ENCODE measurements at regions not wholly inside any gene's neighbourhood (a gene's known extent, or its start where the extent isn't known, plus 50 kb on each side); places are given as distances from the start of the nearest gene placed in this dataset.

DNA sequence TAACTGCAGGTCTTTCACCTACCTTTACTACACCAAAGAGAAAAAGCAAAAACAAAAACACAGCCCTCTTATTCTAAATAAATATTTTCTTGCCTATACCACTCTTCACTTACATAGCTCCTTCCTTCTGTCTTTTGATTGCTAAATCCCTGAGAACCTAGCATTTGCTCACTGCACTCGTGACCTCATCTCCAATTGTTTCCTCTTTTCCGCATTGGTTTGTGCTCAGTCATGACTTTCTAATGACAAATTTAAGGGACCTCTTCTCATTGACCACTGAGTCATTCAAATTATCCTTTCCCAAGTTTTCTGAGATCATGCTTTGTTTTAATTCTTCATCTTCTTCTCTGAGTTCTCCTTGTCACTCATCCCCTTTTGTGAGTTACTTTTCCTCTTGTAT lies 1697.1 kb downstream of the STIM2 start (continued):
- TF ChIP-seq, protein P1, sequence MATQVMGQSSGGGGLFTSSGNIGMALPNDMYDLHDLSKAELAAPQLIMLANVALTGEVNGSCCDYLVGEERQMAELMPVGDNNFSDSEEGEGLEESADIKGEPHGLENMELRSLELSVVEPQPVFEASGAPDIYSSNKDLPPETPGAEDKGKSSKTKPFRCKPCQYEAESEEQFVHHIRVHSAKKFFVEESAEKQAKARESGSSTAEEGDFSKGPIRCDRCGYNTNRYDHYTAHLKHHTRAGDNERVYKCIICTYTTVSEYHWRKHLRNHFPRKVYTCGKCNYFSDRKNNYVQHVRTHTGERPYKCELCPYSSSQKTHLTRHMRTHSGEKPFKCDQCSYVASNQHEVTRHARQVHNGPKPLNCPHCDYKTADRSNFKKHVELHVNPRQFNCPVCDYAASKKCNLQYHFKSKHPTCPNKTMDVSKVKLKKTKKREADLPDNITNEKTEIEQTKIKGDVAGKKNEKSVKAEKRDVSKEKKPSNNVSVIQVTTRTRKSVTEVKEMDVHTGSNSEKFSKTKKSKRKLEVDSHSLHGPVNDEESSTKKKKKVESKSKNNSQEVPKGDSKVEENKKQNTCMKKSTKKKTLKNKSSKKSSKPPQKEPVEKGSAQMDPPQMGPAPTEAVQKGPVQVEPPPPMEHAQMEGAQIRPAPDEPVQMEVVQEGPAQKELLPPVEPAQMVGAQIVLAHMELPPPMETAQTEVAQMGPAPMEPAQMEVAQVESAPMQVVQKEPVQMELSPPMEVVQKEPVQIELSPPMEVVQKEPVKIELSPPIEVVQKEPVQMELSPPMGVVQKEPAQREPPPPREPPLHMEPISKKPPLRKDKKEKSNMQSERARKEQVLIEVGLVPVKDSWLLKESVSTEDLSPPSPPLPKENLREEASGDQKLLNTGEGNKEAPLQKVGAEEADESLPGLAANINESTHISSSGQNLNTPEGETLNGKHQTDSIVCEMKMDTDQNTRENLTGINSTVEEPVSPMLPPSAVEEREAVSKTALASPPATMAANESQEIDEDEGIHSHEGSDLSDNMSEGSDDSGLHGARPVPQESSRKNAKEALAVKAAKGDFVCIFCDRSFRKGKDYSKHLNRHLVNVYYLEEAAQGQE (IDR thresholded peaks at IDR 0.05; ENCODE audit: unreplicated experiment): no peak
- TF ChIP-seq NANOG (IDR thresholded peaks at IDR 0.05; ENCODE audit: borderline replicate concordance) (no peak), JUNB (IDR thresholded peaks at IDR 0.05; ENCODE audit: unreplicated experiment) (no peak), EZH2 (IDR thresholded peaks at IDR 0.05; ENCODE audit: low read depth, unreplicated experiment) (no peak), EZH2phosphoT487 (IDR thresholded peaks at IDR 0.05; ENCODE audit: unreplicated experiment) (no peak), STAT1 (IDR thresholded peaks at IDR 0.05; ENCODE audit: unreplicated experiment) (no peak), POLR2AphosphoS5 (IDR thresholded peaks at IDR 0.05; ENCODE audit: low read depth) (no peak)

DNA sequence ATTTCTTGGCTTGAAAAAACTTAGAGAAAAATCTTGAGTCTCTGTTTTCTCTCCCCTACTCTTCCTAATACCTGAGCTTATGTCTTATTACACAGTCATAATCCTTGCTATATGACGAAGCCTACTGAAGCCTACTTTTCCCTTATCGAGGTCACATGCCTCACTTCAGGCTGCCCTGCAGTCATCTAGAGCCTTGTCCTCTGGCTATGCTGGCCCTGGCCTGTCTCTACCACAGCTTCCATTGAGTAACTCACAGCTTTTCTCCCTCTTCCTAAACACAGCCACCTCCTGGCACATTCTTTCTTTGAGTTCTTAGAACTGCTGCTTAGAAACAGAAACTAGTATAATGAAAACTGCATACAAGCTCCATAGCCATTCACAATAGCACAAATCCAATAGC lies 1698.3 kb downstream of the STIM2 start:
- Histone ChIP-seq H3K4me1 (ENCODE audit: insufficient read depth) (no peaks in the 10 kb centered on the region), H3K4me2 (no peak overlapping the region), H3K4me3 (no peak overlapping the region), H3K79me2 (replicated peaks; ENCODE audit: insufficient read depth) (no peaks in the 10 kb centered on the region), H3K36me3 (ENCODE audit: insufficient read depth) (no peaks in the 10 kb centered on the region), H2AFZ (no peak overlapping the region), H3K9me2 (ENCODE audit: insufficient read depth) (no peaks in the 10 kb centered on the region), H3K27ac (ENCODE audit: low read depth) (no peak overlapping the region), H3F3A (replicated peaks; ENCODE audit: low read depth) (no peaks in the 10 kb centered on the region), H4K20me1 (replicated peaks; ENCODE audit: insufficient read depth) (no peaks in the 10 kb centered on the region), H3K27me3 (ENCODE audit: insufficient read depth) (no peaks in the 10 kb centered on the region)
- DNase-seq (ENCODE audit: low spot score) (no peak), ATAC-seq (no peak)
- Mint-ChIP-seq H3K4me3 (no peak overlapping the region), H3K9me3 (no peaks in the 10 kb centered on the region; the same call in 2 of the 3 replicates), H3K27ac (no peak overlapping the region), H3K36me3 (ENCODE audit: low read depth) (no peaks in the 10 kb centered on the region), H3K4me1 (no peaks in the 10 kb centered on the region), H3K27me3 (ENCODE audit: insufficient read depth, low read depth, poor library complexity) (no peaks in the 10 kb centered on the region)
- TF ChIP-seq, protein P2, sequence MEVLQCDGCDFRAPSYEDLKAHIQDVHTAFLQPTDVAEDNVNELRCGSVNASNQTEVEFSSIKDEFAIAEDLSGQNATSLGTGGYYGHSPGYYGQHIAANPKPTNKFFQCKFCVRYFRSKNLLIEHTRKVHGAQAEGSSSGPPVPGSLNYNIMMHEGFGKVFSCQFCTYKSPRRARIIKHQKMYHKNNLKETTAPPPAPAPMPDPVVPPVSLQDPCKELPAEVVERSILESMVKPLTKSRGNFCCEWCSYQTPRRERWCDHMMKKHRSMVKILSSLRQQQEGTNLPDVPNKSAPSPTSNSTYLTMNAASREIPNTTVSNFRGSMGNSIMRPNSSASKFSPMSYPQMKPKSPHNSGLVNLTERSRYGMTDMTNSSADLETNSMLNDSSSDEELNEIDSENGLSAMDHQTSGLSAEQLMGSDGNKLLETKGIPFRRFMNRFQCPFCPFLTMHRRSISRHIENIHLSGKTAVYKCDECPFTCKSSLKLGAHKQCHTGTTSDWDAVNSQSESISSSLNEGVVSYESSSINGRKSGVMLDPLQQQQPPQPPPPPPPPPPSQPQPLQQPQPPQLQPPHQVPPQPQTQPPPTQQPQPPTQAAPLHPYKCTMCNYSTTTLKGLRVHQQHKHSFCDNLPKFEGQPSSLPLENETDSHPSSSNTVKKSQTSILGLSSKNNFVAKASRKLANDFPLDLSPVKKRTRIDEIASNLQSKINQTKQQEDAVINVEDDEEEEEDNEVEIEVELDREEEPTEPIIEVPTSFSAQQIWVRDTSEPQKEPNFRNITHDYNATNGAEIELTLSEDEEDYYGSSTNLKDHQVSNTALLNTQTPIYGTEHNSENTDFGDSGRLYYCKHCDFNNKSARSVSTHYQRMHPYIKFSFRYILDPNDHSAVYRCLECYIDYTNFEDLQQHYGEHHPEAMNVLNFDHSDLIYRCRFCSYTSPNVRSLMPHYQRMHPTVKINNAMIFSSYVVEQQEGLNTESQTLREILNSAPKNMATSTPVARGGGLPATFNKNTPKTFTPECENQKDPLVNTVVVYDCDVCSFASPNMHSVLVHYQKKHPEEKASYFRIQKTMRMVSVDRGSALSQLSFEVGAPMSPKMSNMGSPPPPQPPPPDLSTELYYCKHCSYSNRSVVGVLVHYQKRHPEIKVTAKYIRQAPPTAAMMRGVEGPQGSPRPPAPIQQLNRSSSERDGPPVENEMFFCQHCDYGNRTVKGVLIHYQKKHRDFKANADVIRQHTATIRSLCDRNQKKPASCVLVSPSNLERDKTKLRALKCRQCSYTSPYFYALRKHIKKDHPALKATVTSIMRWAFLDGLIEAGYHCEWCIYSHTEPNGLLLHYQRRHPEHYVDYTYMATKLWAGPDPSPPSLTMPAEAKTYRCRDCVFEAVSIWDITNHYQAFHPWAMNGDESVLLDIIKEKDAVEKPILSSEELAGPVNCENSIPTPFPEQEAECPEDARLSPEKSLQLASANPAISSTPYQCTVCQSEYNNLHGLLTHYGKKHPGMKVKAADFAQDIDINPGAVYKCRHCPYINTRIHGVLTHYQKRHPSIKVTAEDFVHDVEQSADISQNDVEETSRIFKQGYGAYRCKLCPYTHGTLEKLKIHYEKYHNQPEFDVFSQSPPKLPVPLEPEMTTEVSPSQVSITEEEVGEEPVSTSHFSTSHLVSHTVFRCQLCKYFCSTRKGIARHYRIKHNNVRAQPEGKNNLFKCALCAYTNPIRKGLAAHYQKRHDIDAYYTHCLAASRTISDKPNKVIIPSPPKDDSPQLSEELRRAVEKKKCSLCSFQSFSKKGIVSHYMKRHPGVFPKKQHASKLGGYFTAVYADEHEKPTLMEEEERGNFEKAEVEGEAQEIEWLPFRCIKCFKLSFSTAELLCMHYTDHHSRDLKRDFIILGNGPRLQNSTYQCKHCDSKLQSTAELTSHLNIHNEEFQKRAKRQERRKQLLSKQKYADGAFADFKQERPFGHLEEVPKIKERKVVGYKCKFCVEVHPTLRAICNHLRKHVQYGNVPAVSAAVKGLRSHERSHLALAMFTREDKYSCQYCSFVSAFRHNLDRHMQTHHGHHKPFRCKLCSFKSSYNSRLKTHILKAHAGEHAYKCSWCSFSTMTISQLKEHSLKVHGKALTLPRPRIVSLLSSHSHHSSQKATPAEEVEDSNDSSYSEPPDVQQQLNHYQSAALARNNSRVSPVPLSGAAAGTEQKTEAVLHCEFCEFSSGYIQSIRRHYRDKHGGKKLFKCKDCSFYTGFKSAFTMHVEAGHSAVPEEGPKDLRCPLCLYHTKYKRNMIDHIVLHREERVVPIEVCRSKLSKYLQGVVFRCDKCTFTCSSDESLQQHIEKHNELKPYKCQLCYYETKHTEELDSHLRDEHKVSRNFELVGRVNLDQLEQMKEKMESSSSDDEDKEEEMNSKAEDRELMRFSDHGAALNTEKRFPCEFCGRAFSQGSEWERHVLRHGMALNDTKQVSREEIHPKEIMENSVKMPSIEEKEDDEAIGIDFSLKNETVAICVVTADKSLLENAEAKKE (CRISPR knock-in tag; IDR thresholded peaks at IDR 0.05): no peak
- no peak for TF ChIP-seq JUNB (IDR thresholded peaks at IDR 0.05; ENCODE audit: unreplicated experiment)
- no peak for TF ChIP-seq ZNF331 (CRISPR knock-in tag; IDR thresholded peaks at IDR 0.05; ENCODE audit: low read depth)
- TF ChIP-seq, protein P1 (IDR thresholded peaks at IDR 0.05; ENCODE audit: unreplicated experiment): no peak
- TF ChIP-seq, protein P3, sequence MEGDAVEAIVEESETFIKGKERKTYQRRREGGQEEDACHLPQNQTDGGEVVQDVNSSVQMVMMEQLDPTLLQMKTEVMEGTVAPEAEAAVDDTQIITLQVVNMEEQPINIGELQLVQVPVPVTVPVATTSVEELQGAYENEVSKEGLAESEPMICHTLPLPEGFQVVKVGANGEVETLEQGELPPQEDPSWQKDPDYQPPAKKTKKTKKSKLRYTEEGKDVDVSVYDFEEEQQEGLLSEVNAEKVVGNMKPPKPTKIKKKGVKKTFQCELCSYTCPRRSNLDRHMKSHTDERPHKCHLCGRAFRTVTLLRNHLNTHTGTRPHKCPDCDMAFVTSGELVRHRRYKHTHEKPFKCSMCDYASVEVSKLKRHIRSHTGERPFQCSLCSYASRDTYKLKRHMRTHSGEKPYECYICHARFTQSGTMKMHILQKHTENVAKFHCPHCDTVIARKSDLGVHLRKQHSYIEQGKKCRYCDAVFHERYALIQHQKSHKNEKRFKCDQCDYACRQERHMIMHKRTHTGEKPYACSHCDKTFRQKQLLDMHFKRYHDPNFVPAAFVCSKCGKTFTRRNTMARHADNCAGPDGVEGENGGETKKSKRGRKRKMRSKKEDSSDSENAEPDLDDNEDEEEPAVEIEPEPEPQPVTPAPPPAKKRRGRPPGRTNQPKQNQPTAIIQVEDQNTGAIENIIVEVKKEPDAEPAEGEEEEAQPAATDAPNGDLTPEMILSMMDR (conservative IDR thresholded peaks at IDR 0.05; ENCODE audit: low read depth in 2 of 2): no peak
- no peak for TF ChIP-seq STAT1 (IDR thresholded peaks at IDR 0.05; ENCODE audit: unreplicated experiment)
